ENCODE measurements at regions not wholly inside any gene's neighbourhood (a gene's known extent, or its start where the extent isn't known, plus 50 kb on each side); places are given as distances from the start of the nearest gene placed in this dataset.

DNA sequence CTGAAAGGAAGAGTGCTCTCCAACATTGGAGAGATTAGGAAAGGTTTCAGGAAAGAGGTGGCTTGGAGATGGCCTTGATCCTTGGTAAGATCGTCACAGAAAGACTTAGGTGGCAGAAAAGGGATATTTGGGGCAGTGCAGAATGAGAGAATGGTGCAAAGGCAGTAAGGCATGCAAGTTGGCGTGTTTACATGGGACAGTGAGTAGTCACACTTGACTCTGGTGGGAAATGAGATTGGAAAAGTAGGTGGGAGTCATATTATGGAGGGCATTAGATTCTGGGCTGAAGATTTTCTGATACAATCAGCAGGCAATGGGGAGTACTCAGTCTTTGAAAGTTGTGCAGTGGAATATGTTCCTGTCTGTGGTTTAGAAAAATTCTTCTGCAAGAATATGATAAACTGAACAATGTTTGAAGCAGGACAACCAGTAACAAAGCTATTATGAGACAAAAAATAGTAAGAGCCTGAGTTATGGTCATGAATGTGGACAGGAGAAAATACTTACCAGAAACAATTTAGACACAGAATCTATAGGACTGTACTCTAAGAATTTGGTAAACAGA, 76.2 kb upstream of the ANKRD55 start:
- TF ChIP-seq, protein P1, sequence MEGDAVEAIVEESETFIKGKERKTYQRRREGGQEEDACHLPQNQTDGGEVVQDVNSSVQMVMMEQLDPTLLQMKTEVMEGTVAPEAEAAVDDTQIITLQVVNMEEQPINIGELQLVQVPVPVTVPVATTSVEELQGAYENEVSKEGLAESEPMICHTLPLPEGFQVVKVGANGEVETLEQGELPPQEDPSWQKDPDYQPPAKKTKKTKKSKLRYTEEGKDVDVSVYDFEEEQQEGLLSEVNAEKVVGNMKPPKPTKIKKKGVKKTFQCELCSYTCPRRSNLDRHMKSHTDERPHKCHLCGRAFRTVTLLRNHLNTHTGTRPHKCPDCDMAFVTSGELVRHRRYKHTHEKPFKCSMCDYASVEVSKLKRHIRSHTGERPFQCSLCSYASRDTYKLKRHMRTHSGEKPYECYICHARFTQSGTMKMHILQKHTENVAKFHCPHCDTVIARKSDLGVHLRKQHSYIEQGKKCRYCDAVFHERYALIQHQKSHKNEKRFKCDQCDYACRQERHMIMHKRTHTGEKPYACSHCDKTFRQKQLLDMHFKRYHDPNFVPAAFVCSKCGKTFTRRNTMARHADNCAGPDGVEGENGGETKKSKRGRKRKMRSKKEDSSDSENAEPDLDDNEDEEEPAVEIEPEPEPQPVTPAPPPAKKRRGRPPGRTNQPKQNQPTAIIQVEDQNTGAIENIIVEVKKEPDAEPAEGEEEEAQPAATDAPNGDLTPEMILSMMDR (IDR thresholded peaks at IDR 0.05), result no peak
- no peak for TF ChIP-seq ZFX (IDR thresholded peaks at IDR 0.05; ENCODE audit: borderline replicate concordance)
